GM13977 (cell line): ENCODE measurements at regions not wholly inside any gene's neighbourhood (a gene's known extent, or its start where the extent isn't known, plus 50 kb on each side); places are given as distances from the start of the nearest gene placed in this dataset.

ENCODE experiments used
- DNase-seq: peaks from one replicate; pipeline ENCODE4 v3.0.0; 2012; ENCODE audit warnings: low spot score
- in situ Hi-C: fragments of 300-500 bp; cut with MboI; formaldehyde crosslinking; loops from one replicate; pipeline ENCODE4 v1.12.0; 2022; ENCODE audit warnings: low sequenced_read_pairs, low pct_unique_long_range_greater_than_20kb, mixed read lengths, inconsistent platforms; ENCODE audit not compliant: unreplicated experiment
- TF ChIP-seq, protein P1 (sequence below): IDR thresholded peaks from 2 replicates; pipeline ENCODE4 v1.5.1; 2012; ENCODE audit warnings: mild to moderate bottlenecking, control low read depth; ENCODE audit not compliant: insufficient read depth; ENCODE audit errors: extremely low read depth, missing control alignments

DNA sequence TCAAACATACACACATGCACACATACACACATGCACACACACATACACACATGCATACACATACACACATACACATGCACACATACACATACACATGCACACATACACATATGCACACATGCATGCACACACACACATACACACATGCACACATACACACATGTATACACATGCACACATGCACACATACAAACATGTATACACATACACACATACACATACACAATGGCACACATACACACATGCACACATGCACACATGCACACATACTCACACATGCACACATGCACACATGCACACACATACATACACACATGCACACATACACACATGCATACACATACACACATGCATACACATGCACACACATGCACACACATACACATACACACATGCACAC, 137.2 kb downstream of the ACKR3 start:
- TF ChIP-seq, protein P1, sequence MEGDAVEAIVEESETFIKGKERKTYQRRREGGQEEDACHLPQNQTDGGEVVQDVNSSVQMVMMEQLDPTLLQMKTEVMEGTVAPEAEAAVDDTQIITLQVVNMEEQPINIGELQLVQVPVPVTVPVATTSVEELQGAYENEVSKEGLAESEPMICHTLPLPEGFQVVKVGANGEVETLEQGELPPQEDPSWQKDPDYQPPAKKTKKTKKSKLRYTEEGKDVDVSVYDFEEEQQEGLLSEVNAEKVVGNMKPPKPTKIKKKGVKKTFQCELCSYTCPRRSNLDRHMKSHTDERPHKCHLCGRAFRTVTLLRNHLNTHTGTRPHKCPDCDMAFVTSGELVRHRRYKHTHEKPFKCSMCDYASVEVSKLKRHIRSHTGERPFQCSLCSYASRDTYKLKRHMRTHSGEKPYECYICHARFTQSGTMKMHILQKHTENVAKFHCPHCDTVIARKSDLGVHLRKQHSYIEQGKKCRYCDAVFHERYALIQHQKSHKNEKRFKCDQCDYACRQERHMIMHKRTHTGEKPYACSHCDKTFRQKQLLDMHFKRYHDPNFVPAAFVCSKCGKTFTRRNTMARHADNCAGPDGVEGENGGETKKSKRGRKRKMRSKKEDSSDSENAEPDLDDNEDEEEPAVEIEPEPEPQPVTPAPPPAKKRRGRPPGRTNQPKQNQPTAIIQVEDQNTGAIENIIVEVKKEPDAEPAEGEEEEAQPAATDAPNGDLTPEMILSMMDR: no peak
- no peak for DNase-seq
- in situ Hi-C loops: no loop called here

GRCh38 chr2:236711440-236711839, 141.8 kb downstream of the ACKR3 start:
- TF ChIP-seq, protein P1: no peak
- in situ Hi-C loops: no loop called here
- no peak for DNase-seq

GRCh38 chr2:236712304-236712703, 142.7 kb downstream of the ACKR3 start:
- TF ChIP-seq, protein P1: no peak
- no peak for DNase-seq
- in situ Hi-C loops: no loop called here

- in situ Hi-C loops: no loop called here
- DNase-seq: no peak
- TF ChIP-seq, protein P1: no peak
Measured at GRCh38 chr2:236712961-236713673, 143.5 kb downstream of the ACKR3 start.

DNA sequence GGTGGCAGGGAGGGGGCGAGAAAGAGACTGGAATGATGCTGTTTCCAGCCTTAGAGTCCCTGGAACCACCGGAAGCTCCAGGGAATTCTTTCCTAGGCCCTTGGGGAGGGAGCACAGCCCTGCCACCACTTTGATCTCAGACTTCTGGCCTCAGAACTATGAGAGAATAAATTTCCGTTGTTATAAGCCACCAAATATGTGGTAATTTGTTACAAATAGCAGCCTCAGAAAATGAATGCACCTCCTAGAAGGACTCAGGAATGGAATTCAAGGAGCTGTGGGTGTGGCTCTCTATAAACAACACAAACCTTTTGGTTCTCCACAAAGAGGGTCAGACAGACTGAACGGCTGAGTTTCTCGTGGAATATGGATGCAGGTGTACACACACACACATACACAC, 144.5 kb downstream of the ACKR3 start:
- in situ Hi-C loops: no loop called here
- TF ChIP-seq, protein P1: no peak
- DNase-seq: no peak

DNA sequence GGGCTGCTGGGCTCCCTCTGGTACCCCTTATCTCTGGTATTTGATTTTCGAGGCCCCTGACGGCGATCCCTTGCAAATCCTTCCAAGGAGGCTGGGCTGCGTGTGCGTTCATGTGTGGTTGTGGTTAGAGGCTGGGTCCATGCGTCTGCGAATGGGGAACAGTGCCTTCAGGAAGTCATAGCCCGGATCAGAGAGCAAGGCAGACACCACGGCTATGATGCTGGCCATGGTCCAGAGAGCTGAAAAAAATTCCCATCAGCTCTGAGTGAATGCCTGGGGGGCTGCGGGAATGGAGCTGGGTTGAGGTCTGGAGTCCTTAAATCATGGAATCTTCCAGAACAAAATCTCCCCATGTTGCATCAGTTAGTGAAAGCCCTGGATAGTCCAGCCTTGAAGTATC, 145.5 kb downstream of the ACKR3 start:
- TF ChIP-seq, protein P1: no peak
- in situ Hi-C loops: no loop called here
- no peak for DNase-seq
